T follicular helper cell (primary cell): ENCODE measurements at regions not wholly inside any gene's neighbourhood (a gene's known extent, or its start where the extent isn't known, plus 50 kb on each side); places are given as distances from the start of the nearest gene placed in this dataset.
"Not testable (repeated sequence)": the region's sequence is repeated elsewhere in the genome, so short reads cannot be mapped to it uniquely, and the experiment has no call there.

Experiments used
- DNase-seq: peaks from one replicate; pipeline ENCODE4 v3.0.0-alpha.2; 2020; ENCODE audit warnings: low read depth

DNA sequence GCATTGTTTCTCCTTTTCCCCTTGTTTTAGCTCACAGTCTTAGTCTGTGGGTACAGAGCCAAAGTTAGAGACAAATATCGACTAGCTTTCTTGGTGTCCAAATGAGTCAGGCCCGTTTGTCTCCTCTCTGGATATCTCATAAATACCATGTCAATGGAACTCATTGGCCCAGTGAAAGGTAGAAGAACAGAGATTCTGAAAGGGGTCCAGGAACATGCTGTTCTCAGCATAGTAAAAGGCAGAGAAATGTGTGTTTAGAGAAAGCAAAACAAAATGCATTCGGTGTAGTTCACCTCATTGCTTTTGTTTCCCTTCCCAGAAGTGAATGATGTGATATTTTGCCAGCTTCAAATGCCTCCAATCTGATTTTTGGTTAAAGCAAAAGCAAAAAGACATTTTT, 238.6 kb upstream of the SLC8A1 start:
- no peak for DNase-seq

DNA sequence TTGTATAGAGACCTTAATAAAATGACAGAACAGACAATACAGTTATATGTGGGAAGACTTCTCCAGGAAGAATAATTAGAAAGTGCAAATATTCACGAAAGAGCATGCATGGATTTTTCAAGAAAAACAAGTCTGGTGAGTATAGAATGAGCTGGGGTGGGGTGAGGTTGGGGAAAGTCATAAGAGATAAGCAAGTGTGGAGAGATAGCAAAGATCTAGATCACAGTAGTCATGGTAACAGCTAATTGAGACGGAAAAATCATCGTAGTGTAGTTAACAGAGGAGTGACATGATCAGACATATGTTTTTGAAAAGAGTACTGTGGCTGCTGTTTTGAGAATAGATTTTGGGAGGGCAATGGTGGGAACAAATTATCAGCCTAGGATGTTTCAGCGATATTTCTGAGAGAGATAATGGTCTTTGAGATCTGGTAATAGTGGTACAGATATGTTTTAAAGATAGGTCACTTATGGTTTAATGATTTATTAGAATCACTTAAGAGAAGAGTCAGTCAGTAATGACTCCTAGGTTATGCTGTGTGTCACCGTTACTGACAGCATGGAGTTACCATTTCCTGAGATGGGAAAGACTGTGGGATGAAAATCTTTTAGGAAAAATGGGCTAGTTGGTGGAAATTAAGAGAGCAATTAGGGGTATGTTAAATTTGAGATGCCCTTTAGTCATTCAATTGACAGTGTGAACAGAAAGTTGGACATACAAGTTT, 248.5 kb upstream of the SLC8A1 start:
- no peak for DNase-seq

DNA sequence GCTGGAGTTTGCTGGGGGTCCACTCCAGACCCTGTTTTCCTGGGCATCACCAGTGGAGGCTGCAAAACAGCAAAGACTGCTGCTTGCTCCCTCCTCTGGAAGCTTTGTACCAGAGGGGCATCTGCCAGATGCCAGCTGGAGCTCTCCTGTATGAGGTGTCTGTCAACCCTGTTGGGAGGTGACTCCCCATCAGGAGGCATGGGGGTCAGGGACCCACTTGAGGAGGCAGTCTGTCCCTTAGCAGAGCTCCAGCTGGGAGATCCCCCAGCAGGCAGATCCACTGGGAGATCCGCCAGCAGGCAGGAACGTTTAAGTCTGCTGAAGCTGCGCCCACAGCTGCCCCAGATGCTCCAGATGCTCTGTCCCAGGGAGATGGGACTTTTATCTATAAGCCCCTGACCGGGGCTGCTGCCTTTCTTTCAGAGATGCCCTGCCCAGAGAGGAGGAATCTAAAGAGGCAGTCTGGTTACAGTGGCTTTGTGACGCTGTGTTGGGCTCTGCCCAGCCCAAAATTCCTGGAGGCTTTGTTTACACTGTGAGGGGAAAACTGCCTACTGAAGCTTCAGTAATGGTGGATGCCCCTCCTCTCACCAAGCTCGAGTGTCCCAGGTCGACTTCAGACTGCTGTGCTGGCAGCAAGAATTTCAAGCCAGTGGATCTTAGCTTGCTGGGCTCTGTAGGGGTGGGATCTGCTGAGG, 260.5 kb upstream of the SLC8A1 start:
- not testable (repeated sequence) for DNase-seq

DNA sequence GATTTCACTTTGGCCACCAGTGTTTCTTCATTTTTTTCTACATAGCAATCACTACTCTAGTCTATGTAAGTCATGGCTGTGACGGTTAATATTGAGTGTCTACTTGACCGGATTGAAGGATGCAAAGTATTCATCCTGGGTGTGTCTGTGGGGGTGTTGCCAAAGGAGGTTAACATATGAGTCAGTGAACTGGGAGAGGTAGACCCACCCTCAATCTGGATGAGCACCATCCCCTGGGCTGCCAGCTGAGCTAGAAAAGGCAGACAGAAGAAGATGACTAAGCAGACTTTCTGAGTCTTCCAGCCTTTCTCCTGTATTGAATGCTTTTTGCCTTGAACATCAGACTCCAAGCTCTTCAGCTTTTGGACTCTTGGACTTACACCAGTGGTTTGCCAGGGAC, 265.0 kb upstream of the SLC8A1 start:
- DNase-seq, result no peak

DNA sequence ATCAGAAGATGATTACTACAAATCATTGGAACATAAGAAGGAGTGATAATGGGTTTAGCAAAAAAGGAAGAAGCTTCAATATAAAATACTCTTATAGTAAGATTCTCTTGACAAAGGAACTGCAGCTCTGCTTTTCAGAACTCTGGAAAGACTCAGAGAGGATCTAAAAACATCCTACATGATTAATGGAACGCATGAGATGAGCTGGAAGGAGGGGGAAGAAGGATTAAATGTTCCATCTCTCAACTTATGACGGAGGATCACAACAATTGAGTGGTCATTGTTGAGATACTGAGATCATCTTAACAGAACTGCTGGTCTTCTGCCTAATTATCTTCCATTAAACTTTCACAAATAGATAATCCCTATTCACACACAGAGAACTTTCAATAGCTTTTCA, 267.5 kb upstream of the SLC8A1 start:
- no peak for DNase-seq

DNA sequence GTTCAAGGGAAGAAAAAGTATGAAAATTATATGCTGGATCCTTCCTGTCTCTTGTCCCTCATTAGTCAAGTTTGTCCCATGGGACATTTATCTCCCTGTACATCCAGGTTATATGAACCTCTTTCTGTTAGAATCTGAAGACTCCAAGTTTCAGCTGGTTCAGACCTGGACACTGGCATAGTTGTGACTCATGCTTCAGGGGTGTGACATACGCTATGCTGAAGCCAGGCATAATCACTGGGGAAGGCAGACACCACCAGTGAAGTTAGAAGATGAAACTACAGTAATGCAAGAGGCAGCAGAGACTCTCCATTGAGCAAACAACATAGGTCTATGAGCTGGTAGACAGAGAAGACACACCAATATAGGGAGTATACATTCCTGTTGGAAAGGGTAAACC, 269.7 kb upstream of the SLC8A1 start:
- no peak for DNase-seq

DNA sequence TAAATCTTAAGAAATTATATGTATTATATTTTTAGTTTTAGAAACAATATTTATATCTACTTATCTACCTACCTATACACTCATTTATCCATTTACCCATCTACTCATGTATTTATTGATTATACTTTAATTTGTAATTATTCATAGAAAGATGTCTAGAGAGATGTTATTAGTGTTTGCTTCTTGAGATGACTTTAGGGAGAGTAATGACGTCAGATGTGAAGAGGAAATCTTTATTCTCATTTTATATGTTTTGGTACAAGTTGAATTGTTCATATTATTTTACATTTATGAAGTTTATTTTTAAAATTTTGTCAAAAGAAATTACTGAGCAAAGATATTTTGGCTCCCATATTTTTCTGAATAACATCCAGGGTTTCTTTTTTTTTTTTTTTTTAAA, 271.3 kb upstream of the SLC8A1 start:
- DNase-seq, result no peak

DNA sequence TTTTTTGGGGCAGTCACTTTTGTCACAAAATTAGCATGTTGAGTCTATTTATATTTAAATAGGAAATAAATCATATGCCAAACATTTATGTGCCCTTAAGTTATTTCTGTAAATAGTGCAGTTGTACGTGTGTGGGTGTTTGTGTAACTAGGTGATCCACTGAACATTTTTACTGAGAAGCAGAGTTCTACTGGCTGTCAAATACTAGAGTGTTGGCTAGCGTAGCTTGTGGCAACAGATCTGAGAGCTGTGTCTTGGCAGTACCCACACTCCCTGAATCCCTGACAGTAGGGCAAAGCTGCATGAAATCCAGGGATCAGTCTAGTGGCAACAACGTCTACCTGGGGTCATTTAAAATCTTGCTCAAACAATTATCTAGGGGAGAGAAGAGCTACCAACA, 273.1 kb upstream of the SLC8A1 start:
- DNase-seq, result no peak

DNA sequence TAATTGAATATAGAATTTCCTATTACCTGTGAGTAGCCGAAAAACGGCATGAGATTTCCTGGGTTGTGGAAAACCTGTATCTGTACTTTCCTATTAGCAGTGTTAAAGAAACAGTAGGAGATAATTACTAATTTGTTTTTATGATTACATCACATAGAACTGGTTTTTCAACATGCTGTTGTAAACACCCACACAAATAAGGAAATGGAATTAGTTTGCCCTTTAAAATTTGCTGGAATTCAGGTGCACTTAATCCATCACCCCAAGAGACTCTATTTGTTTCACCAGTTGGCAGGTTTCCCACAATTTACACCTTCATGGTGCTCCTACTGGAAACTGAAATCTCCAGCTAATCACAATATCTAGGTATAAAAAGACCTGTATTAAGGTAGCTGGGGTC, 274.1 kb upstream of the SLC8A1 start:
- DNase-seq, result no peak

DNA sequence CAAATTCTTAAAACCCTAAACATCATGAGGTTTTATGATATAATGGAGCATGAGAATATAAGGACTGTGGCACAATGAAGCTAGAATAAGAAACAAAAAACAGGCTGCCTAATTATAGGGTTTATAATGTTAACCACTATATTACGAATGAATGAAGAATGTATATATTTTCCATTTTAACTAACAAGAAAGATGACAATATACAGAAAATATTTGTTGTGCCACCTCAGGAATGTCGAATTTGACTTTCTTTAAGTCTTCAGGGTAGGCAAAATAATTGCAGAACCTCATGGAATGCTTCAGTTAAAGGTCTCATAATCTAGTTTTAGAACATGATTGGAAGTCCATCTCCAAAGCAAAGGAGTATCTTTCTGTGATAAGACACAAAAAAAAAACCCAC, 282.9 kb upstream of the SLC8A1 start:
- DNase-seq, result no peak

DNA sequence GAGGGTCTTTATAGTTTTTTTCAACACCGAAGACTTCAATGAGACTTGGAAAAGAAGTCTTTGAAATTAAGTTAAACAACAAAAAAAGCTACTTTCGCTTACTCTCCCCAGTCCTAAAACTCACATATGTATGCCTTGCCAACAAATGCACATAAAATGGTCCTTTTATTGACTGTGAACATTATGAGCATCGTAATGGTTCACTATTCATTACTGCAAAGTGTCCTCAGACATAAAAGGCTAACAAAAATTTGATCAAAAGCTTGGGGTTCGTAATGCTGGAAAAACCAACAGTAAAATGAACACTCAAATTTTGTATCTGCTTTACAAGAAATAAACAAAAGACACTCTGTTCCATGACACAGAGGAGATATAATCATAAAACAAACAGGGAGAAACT, 285.3 kb upstream of the SLC8A1 start:
- no peak for DNase-seq

DNA sequence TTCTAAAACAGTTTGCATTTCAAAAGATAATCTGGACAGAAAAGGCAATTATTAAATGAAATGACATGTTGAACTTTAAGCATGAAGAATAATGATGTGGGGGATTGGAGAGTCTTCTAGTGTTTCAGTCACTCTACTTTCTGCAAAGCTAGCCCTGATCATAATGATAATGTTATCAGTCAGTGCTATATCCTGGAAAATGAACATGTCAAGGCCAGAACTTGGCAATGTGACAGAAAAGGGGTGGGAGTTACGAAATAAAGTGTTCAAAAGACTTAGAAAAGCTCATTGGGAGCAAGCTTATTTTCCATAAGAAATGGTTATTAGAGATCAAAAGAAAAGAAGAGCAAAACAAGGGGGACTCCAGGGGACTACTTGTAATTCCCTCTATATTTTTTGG, 288.5 kb upstream of the SLC8A1 start:
- no peak for DNase-seq

DNA sequence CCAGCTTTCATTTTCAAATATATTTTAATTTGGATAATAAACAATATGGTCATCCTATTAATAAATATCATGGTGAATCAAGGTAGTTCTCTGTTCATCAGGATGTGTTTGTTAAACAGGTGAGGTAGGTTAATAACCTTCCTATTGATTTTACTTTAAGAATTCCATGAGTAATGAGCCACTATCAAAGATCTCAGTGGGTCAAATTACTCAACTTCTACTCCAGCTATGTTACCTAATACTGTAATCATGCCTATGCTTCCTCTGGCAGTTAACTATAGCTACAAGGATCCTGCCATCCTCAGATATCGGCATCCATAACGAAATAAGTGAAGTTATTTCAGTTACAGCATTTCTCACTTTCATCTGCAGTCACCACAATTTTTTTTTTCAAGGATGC, 289.6 kb upstream of the SLC8A1 start:
- no peak for DNase-seq

DNA sequence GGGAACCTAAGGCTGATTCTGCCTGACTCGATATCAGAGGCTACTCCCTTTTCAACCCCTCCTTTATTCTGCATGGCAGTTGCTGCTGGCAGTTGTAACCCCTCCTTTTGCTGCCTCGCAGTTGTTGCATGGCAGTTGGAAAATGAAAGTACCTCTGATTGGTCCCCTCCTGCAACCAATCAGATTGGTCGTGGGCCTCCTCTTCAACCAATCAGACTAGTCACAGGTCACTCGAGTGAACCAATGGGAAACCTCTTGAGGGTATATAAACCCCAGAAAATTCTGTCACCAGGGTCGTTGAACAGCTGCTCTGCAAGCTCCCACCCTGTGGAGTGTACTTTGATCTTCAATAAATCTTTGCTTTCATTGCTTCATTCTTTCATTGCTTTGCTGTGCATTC, 294.3 kb upstream of the SLC8A1 start:
- no peak for DNase-seq

DNA sequence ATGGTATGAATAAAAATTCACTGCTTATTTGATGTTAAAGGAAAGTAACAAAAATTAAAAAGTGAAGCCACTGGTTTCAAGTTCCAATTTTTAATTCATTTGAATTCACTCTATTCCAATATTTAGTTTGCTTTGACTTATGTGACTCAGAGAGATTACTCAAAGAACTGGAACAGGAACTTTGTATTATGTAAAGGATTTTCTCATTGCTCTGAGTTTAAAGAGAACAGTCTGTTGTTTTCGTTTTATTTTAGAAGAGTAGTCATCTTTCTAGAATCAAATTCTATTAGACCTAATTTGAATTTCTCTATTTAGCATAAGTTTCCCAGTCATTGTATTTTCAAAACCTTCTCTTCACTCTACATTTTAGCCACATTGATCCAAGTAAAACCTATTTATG, 300.1 kb upstream of the SLC8A1 start:
- DNase-seq, result no peak

DNA sequence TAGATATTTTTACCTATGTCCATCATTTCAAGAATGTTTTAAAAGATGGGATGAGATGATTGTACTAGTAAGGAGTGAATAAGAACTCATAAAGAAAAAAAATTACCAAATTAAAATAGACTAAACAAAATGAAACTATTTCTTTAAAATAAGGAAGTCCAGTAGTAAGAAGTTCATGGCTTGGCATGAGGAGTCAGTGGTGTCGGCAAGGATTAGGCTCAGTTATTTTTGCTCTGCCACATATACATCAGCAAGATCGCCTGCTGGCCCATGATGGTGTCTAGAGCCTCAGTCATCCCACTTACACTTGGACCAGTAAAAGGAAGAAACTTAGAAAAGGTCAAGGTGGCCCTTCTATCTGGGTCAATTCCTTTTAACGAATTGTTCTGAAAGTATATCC, 300.9 kb upstream of the SLC8A1 start:
- DNase-seq, result no peak

DNA sequence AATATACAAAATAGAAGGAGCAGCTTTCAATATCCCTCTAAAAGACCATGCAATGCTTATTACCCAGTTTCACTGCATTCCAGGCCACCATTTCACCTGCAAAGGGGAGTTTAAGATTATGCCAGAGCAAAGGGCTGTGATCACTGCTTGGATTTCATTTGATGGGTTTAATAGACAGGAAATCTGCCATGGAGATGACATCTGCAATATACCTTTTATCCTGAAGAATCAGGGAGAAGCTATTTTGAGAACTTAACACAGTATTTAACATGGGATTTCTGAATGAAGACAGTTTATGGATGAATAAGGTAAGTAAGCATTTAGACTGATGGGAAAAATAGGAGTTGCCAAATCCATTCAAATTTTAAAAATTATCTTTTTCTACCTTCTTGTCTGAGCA, 303.0 kb upstream of the SLC8A1 start:
- DNase-seq, result no peak

DNA sequence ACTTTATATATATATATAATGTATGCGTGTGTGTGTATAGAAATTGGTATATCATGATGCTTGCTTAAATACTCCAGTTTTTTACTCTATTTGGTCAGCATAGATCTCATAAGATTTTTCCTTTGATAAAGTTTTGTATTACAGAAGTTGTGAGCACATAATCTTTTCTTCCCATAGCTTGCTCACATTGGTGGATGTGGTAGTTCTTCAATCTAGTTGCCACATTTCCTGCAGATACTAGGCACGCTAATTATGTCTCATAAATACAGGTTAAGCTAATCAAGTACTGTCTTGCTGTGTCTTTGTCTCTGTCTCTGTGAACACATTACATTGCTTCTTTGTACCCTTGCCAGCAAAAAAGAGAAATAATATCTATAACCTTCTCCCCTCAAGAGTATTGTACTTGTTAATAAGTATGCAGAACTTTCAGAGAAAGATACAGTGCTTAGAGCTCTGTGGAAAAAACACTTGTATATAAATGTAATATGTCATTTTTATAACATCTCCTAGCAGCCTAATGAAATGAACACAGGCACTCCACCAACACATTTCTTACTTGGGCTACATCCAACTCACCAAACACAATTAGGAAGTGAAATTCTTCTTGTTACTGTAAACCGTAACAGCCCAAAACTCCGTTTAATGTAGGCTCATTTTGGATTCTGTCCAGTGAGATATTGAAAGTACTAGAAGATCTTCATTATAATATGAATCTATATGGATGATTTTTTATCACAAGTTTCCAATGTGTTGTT, 306.7 kb upstream of the SLC8A1 start:
- no peak for DNase-seq

DNA sequence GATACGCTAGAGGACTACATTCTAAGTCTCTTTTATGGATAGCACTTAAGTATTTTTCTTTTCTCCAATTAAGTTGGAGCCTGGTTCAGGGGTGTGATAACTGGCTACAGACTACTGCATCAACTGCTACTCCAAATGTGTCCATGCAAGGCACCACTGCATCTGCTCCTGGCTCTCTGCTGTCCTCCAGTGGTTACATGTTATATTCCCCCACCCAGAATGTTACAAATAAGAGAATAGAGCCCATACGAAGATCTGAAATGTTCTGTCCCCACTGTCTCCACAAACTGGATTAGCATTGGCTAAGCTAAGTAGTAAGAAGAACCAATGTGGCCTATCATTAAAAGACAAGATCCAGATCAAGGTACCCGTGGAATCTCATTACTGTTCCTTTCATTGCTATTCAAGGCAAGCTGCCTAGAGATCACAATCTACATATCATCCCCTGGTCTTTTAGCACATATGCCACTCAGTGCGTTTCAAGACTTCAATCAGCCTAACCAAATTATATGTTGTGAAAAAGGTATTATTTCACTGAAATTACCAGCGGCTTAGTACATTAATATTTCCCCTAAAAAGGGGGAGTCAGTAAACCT, 308.3 kb upstream of the SLC8A1 start:
- DNase-seq, result no peak

DNA sequence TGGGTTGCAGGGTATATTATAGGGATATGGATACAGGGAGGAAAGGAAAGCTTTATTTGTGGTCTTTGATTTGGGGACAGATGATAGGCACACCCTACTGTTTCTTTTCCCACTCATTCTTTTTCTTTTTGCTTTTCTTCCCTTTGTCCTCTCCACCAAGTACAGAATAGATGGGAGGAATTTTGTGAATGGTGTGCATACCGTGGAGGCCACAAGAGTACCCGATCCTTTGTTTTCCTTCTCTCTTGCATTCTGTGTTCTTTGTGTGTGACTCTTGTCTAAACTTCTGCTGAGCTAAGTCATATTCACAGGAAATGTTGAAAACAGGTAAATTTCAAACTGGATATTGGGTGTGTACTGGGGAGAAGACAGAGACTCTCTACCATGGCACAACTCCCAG, 321.4 kb upstream of the SLC8A1 start:
- DNase-seq, result no peak

DNA sequence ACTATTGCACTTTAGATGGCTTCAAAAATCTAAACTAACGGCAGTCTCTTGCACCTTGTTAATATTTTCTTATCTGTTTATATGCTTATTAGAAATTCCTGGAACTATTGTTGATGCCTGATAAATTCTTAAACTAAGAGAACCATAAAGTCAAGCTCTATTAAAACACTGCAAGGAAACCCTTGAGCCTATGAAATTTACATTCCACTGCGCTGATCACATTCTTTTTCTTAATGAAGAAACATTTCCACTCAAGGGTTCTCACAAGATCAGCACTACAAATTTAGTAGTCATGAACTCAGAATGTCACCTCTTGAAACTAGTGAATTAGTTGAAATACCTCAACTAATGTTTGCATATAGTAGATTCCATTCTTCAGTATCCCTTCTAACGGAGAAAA, 331.8 kb upstream of the SLC8A1 start:
- DNase-seq, result no peak

DNA sequence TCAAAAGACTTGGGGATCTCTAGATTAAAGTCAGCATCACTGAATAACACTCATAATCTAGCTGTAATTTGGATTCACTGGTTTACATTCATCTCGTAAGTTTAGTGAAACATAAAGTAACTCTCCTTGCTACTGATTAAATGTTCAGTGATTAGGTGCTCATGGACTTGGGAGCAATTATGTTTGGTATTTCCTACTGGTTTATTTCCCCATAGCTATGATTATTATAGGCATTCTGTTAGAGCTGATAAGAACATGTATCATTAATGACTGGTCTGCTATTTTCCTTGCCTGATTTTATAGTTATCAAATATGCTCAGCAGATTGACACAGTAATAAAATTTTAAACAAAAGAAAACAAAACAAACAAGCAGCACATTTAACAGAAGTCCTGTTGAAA, 334.7 kb upstream of the SLC8A1 start:
- no peak for DNase-seq

DNA sequence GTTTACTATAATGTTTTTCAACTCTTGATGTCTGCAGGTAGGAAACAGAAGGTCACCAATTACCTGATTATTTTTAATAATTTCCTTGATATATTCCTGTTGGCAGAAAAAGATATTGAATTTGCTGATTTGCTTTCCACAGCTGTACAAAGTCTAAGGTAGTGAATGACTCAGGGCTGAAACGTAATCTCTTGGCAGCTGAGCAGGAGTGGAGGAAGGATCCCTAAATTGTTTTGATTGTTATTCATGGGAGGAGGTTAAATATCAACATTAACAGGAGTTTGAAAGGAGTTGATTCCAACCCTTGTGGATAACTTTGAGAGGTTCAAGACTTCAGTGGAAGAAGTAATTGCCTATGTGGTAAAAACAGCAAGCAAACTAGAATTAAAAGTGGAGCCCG, 345.2 kb upstream of the SLC8A1 start:
- DNase-seq, result no peak
